SU-DHL-6 (cell line): ENCODE measurements at regions not wholly inside any gene's neighbourhood (a gene's known extent, or its start where the extent isn't known, plus 50 kb on each side); places are given as distances from the start of the nearest gene placed in this dataset.

Experiments
- H2AFZ ChIP-seq: fragments of 200-600 bp; sonication (generic); 2 replicates; pipeline ENCODE4 v1.6.1; 2014; ENCODE audit warnings: low read depth, mild to moderate bottlenecking, moderate library complexity, mixed read lengths, antibody characterized with exemption, low read length; ENCODE audit not compliant: severe bottlenecking
- H3F3A ChIP-seq: fragments of 200-600 bp; shearing (Covaris generic); 2 replicates; pipeline ENCODE4 v1.6.0; 2016; ENCODE audit warnings: antibody characterized with exemption, mild to moderate bottlenecking; ENCODE audit not compliant: insufficient read depth
- H3K27ac ChIP-seq: fragments of 200-600 bp; sonication (generic); 2 replicates; pipeline ENCODE4 v1.5.1; 2016; ENCODE audit warnings: low read depth, mild to moderate bottlenecking, low read length, moderate library complexity, mixed read lengths
- H3K27me3 ChIP-seq: fragments of 200-600 bp; sonication (generic), shearing (Covaris generic); 2 replicates; pipeline ENCODE4 v1.6.0; 2014; ENCODE audit warnings: mild to moderate bottlenecking, low read length
- H3K36me3 ChIP-seq: fragments of 200-600 bp; sonication (generic); 2 replicates; pipeline ENCODE4 v1.6.1; 2014; ENCODE audit warnings: mild to moderate bottlenecking, low read length, mixed read lengths
- H3K4me2 ChIP-seq: fragments of 300-600, 200-600 bp; shearing (Covaris generic), sonication (generic); 2 replicates; pipeline ENCODE4 v1.6.0; 2014; ENCODE audit warnings: low read length, low read depth, mild to moderate bottlenecking; ENCODE audit not compliant: poor library complexity, severe bottlenecking
- H3K4me3 ChIP-seq: fragments of 200-600 bp; sonication (generic); 2 replicates; pipeline ENCODE4 v1.5.1; 2014; ENCODE audit warnings: antibody characterized with exemption, low read length, mild to moderate bottlenecking, mixed read lengths; ENCODE audit not compliant: insufficient read depth, poor library complexity, severe bottlenecking
- H3K79me2 ChIP-seq: fragments of 200-600 bp; sonication (generic); 2 replicates; pipeline ENCODE4 v1.6.1; 2014; ENCODE audit warnings: mild to moderate bottlenecking, low read length, moderate library complexity; ENCODE audit not compliant: insufficient read depth
- H3K9ac ChIP-seq: fragments of 200-600 bp; sonication (generic); 2 replicates; pipeline ENCODE4 v1.7.0; 2014; ENCODE audit warnings: mild to moderate bottlenecking, low read length
- H3K9me2 ChIP-seq: fragments of 200-600 bp; sonication (generic); replicated peaks from 2 replicates; pipeline ENCODE4 v1.6.1; 2014; ENCODE audit warnings: low read length; ENCODE audit not compliant: insufficient read depth
- H3K9me3 ChIP-seq: fragments of 200-600 bp; sonication (generic); 2 replicates; pipeline ENCODE4 v1.6.1; 2014; ENCODE audit warnings: low read length, mixed read lengths; ENCODE audit not compliant: insufficient read depth
- H4K20me1 ChIP-seq: fragments of 200-600 bp; sonication (generic); 2 replicates; pipeline ENCODE4 v1.6.1; 2014; ENCODE audit warnings: low read depth, mild to moderate bottlenecking, antibody characterized with exemption, low read length, moderate library complexity, mixed read lengths
- EZH2phosphoT487 ChIP-seq: fragments of 200-600 bp; sonication (generic), shearing (Covaris generic); conservative IDR thresholded peaks from 2 replicates; pipeline ENCODE4 v1.6.1; 2018; ENCODE audit warnings: mild to moderate bottlenecking, antibody characterized with exemption, low read length, moderate library complexity, mixed read lengths
- TF ChIP-seq, protein P1 (sequence below): fragments of 200-600 bp; sonication (generic); IDR thresholded peaks from one replicate; pipeline ENCODE4 v1.5.1; 2017; ENCODE audit warnings: antibody characterized with exemption, mild to moderate bottlenecking, low read length, moderate library complexity; ENCODE audit not compliant: insufficient read depth, poor library complexity, severe bottlenecking

DNA sequence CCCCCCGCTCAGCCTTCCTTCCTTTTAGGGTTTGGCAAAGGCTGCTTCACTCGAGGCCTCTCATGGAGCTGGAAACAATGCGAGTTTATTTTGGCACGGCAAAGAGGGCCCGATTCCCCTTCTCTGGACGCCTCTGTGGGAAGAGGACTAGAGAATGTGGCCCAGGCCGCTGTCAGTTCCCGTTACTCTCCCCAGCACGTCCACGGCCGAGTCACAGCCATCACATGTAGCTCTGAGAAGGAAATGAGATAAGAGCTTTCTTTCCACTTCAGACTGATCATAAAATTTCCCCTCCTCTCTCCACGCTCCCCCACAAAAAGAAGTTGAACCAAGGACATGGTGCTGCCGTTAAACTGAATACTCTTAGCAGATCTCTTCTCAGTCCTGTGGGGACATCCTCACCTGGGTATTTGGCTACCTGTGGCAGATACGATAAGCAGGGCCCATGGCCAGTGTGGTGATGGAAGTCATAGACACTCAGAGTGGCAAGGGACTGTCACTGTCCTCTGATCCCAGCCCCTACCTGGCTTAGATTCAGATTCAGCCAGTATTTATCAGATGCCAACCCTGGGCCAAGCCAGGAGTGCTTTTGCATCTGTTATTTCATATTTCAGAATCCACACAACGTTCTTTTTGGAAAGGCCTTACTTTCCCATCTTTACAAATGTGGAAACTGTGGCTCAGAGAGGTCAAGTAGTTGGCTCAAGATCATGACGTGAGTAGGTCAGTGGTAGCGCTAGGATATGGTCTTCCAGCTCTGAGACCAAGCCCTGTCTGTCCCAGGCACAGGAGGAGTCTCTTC is 101.2 kb downstream of the MCFD2 start:
- Histone ChIP-seq H3K79me2 (no peaks in the 10 kb centered on the region), H3F3A (no peaks in the 10 kb centered on the region), H3K9me3 (no peaks in the 10 kb centered on the region), H4K20me1 (no peaks in the 10 kb centered on the region), H3K9me2 (no peaks in the 10 kb centered on the region), H3K36me3 (no peaks in the 10 kb centered on the region), H3K4me2 (no peak overlapping the region), H3K27me3 (no peaks in the 10 kb centered on the region), H3K4me3 (no peak overlapping the region), H3K9ac (no peak overlapping the region), H3K27ac (no peak overlapping the region), H2AFZ (no peak overlapping the region)
- TF ChIP-seq, protein P1, sequence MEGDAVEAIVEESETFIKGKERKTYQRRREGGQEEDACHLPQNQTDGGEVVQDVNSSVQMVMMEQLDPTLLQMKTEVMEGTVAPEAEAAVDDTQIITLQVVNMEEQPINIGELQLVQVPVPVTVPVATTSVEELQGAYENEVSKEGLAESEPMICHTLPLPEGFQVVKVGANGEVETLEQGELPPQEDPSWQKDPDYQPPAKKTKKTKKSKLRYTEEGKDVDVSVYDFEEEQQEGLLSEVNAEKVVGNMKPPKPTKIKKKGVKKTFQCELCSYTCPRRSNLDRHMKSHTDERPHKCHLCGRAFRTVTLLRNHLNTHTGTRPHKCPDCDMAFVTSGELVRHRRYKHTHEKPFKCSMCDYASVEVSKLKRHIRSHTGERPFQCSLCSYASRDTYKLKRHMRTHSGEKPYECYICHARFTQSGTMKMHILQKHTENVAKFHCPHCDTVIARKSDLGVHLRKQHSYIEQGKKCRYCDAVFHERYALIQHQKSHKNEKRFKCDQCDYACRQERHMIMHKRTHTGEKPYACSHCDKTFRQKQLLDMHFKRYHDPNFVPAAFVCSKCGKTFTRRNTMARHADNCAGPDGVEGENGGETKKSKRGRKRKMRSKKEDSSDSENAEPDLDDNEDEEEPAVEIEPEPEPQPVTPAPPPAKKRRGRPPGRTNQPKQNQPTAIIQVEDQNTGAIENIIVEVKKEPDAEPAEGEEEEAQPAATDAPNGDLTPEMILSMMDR: no peak
- TF ChIP-seq EZH2phosphoT487: no peak

DNA sequence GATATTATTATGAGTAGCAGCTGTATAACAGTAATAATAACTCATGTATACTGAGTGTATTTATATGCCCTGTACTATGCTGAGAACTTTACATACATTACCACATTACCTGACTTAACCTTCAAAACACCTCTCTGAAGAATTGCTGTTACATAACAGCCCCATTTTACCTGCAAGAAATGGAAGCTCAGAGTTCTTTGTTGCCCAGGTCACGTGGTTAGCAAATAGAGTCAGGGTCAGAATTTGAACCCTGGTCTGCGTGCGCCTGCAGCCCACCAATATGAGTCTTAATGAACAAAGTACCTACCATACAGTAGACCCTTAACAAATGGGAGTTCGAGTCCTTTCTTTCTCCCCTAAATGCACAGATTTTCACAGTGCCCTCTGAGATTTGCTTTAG is 101.9 kb downstream of the MCFD2 start:
- H3F3A ChIP-seq: no peaks in the 10 kb centered on the region
- H3K4me2 ChIP-seq: no peak overlapping the region
- no peaks in the 10 kb centered on the region for H3K79me2 ChIP-seq
- H3K36me3 ChIP-seq: no peaks in the 10 kb centered on the region
- H4K20me1 ChIP-seq: no peaks in the 10 kb centered on the region
- H3K27me3 ChIP-seq: no peaks in the 10 kb centered on the region
- no peak for TF ChIP-seq EZH2phosphoT487
- TF ChIP-seq, protein P1: no peak
- H2AFZ ChIP-seq: no peak overlapping the region
- no peak overlapping the region for H3K27ac ChIP-seq
- H3K4me3 ChIP-seq: no peak overlapping the region
- no peak overlapping the region for H3K9ac ChIP-seq
- H3K9me2 ChIP-seq: no peaks in the 10 kb centered on the region
- no peaks in the 10 kb centered on the region for H3K9me3 ChIP-seq

DNA sequence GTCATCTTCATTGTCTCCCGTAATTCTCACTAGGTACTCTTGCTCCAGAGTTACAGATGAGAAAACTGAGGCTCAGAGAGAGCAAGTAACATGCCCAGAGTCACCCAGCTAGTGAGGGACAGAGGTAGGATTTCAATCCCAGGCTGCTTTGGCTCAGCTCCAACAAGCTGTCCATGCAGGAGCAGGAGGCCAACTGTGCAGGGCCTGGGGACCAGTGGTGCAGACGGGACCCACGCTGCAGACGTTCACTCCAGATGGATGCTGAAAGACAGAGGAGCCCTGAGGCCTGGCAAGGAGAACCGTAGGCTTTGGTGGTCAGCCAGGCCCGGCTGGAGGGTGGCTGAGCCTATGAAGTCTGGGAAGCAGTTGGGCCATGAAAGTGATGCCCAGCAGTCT is 102.6 kb downstream of the MCFD2 start:
- Histone ChIP-seq H3K4me3 (no peak overlapping the region), H2AFZ (no peak overlapping the region), H4K20me1 (no peaks in the 10 kb centered on the region), H3K79me2 (no peaks in the 10 kb centered on the region), H3K27ac (no peak overlapping the region), H3K4me2 (no peak overlapping the region), H3F3A (no peaks in the 10 kb centered on the region), H3K27me3 (no peaks in the 10 kb centered on the region), H3K9me3 (no peaks in the 10 kb centered on the region), H3K36me3 (no peaks in the 10 kb centered on the region), H3K9ac (no peak overlapping the region), H3K9me2 (no peaks in the 10 kb centered on the region)
- TF ChIP-seq EZH2phosphoT487: no peak
- TF ChIP-seq, protein P1: no peak
